PC-9 (cell line): ENCODE measurements at regions not wholly inside any gene's neighbourhood (a gene's known extent, or its start where the extent isn't known, plus 50 kb on each side); places are given as distances from the start of the nearest gene placed in this dataset.

Experiments used
- BruUV-seq: library from RNA; stranded (reverse); fragments of 400-500 nt; replicated peaks from 2 replicates; lab custom pipeline; 2021; lab: Mats Ljungman, UMichigan
- CTCF ChIA-PET: fragments of 300-600 bp; sonication (Branson Sonifier 250); formaldehyde crosslinking; loops from one replicate; lab custom pipeline; 2022; ENCODE audit warnings: antibody characterized with exemption; lab: Charles Lee
- POLR2A ChIA-PET: fragments of 300-600 bp; sonication (Branson Sonifier 250); formaldehyde crosslinking; loops from one replicate; lab custom pipeline; 2022; ENCODE audit warnings: antibody characterized with exemption; ENCODE audit not compliant: unreplicated experiment; lab: Charles Lee
- DNase-seq, 2 experiments: peaks; one replicate each; pipeline versions ENCODE4 v3.0.0 to v3.0.0-alpha.2; 2015 to 2022; ENCODE audit warnings: mixed read lengths in 1 of 2
- H2AFZ ChIP-seq: fragments of 200-600 bp; sonication (generic); 2 replicates; pipeline ENCODE4 v1.8.1; 2017; ENCODE audit warnings: antibody characterized with exemption
- H3F3A ChIP-seq: fragments of 200-600 bp; sonication (generic); 2 replicates; pipeline ENCODE4 v1.8.1; 2017; ENCODE audit warnings: antibody characterized with exemption, mild to moderate bottlenecking, low read depth; ENCODE audit not compliant: insufficient read depth
- H3K27ac ChIP-seq: fragments of 200-600 bp; sonication (generic); 2 replicates; pipeline ENCODE4 v1.6.1; 2016; ENCODE audit warnings: mixed run types
- H3K27me3 ChIP-seq: fragments of 200-600 bp; sonication (generic); 2 replicates; pipeline ENCODE4 v1.6.1; 2016; ENCODE audit warnings: low read depth, mixed run types; ENCODE audit not compliant: insufficient read depth
- H3K36me3 ChIP-seq: fragments of 200-600 bp; sonication (generic); 2 replicates; pipeline ENCODE4 v1.6.1; 2016; ENCODE audit warnings: low read depth, mixed run types
- H3K4me1 ChIP-seq: fragments of 200-600 bp; sonication (generic); replicated peaks from 2 replicates; pipeline ENCODE4 v1.6.1; 2016; ENCODE audit warnings: mixed run types; ENCODE audit not compliant: insufficient read depth
- H3K4me2 ChIP-seq: fragments of 200-600 bp; sonication (generic); 2 replicates; pipeline ENCODE4 v1.6.1; 2017; ENCODE audit warnings: mixed run types
- H3K4me3 ChIP-seq: fragments of 200-600 bp; sonication (generic); 2 replicates; pipeline ENCODE4 v1.6.1; 2016; ENCODE audit warnings: mixed run types
- H3K79me2 ChIP-seq: fragments of 200-600 bp; sonication (generic); 2 replicates; pipeline ENCODE4 v1.6.1; 2017; ENCODE audit warnings: low read depth, mixed run types
- H3K9me2 ChIP-seq: fragments of 200-600 bp; sonication (generic); 2 replicates; pipeline ENCODE4 v1.8.1; 2017; ENCODE audit warnings: mild to moderate bottlenecking; ENCODE audit not compliant: insufficient read depth
- H3K9me3 ChIP-seq: fragments of 200-600 bp; sonication (generic); 2 replicates; pipeline ENCODE4 v1.8.1; 2016; ENCODE audit warnings: low read depth; ENCODE audit not compliant: insufficient read depth
- H4K20me1 ChIP-seq: fragments of 200-600 bp; sonication (generic); 2 replicates; pipeline ENCODE4 v1.8.1; 2017; ENCODE audit not compliant: insufficient read depth
- EZH2 ChIP-seq: fragments of 200-600 bp; sonication (generic); IDR thresholded peaks from 2 replicates; pipeline ENCODE4 v1.8.0; 2017; ENCODE audit warnings: antibody characterized with exemption, low read depth
- intact Hi-C: fragments of 100-400 bp; cut with micrococcal nuclease; formaldehyde crosslinking; loops from one replicate; pipeline ENCODE4 v1.10.0; 2022; ENCODE audit not compliant: unreplicated experiment
- TF ChIP-seq, protein P1 (sequence below): fragments of 200-600 bp; sonication (generic); conservative IDR thresholded peaks from 2 replicates; pipeline ENCODE4 v1.6.1; 2017; ENCODE audit warnings: mixed run types, antibody characterized with exemption, mild to moderate bottlenecking, moderate library complexity

DNA sequence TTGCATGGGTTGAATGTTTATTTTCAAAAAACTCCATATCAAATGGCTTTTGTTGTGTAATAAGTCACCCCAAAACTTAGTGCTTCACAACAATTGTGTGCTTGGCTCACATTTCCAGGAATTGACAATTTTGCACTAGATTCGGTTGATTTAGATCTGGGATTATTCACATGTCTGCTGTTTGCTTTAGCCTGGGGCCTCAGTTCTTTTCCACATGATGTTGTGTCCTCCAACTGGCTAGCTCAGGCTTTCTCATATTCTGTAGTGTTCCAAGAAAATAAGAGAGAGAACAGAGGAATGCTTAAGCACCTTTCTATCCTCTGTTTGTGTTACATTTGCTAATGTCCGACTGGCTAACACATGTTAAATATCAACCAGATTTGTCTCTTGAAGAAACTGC is 281.5 kb upstream of the ADGRL4 start:
- peak overlapping the region; percentile 10; the same call in 1 of the 2 replicates for H2AFZ ChIP-seq
- BruUV-seq: no TSS peak
- H3K4me1 ChIP-seq: no peaks in the 10 kb centered on the region
- no peaks in the 10 kb centered on the region for H3K79me2 ChIP-seq
- TF ChIP-seq, protein P1, sequence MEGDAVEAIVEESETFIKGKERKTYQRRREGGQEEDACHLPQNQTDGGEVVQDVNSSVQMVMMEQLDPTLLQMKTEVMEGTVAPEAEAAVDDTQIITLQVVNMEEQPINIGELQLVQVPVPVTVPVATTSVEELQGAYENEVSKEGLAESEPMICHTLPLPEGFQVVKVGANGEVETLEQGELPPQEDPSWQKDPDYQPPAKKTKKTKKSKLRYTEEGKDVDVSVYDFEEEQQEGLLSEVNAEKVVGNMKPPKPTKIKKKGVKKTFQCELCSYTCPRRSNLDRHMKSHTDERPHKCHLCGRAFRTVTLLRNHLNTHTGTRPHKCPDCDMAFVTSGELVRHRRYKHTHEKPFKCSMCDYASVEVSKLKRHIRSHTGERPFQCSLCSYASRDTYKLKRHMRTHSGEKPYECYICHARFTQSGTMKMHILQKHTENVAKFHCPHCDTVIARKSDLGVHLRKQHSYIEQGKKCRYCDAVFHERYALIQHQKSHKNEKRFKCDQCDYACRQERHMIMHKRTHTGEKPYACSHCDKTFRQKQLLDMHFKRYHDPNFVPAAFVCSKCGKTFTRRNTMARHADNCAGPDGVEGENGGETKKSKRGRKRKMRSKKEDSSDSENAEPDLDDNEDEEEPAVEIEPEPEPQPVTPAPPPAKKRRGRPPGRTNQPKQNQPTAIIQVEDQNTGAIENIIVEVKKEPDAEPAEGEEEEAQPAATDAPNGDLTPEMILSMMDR: no peak
- TF ChIP-seq EZH2: no peak
- no peaks in the 10 kb centered on the region for H3K9me2 ChIP-seq
- no peaks in the 10 kb centered on the region for H3K27me3 ChIP-seq
- H3K36me3 ChIP-seq: no peaks in the 10 kb centered on the region
- H3K9me3 ChIP-seq: no peaks in the 10 kb centered on the region
- DNase-seq: no peak
- H4K20me1 ChIP-seq: no peaks in the 10 kb centered on the region; the same call in 1 of the 2 replicates
- ChIA-PET POLR2A (no interaction called here), CTCF (no interaction called here)
- no peak overlapping the region for H3K27ac ChIP-seq
- no peaks in the 10 kb centered on the region for H3F3A ChIP-seq
- no peak overlapping the region for H3K4me2 ChIP-seq
- intact Hi-C loops: no loop called here
- no peak overlapping the region for H3K4me3 ChIP-seq

- H3K27ac ChIP-seq: no peak overlapping the region
- no peaks in the 10 kb centered on the region; the same call in 1 of the 2 replicates for H4K20me1 ChIP-seq
- intact Hi-C loops: no loop called here
- TF ChIP-seq EZH2: no peak
- TF ChIP-seq, protein P1: no peak
- H3K79me2 ChIP-seq: no peaks in the 10 kb centered on the region
- H3K4me3 ChIP-seq: no peak overlapping the region
- BruUV-seq: no TSS peak
- ChIA-PET POLR2A (no interaction called here), CTCF (no interaction called here)
- DNase-seq: no peak
- H3F3A ChIP-seq: no peaks in the 10 kb centered on the region
- no peaks in the 10 kb centered on the region for H3K4me1 ChIP-seq
- H2AFZ ChIP-seq: no peak overlapping the region
- H3K36me3 ChIP-seq: no peaks in the 10 kb centered on the region
- no peaks in the 10 kb centered on the region for H3K27me3 ChIP-seq
- H3K9me3 ChIP-seq: no peaks in the 10 kb centered on the region
- H3K9me2 ChIP-seq: no peaks in the 10 kb centered on the region
- no peak overlapping the region for H3K4me2 ChIP-seq
Observed at GRCh38 chr1:79285667-79286066, 279.1 kb upstream of the ADGRL4 start.

DNA sequence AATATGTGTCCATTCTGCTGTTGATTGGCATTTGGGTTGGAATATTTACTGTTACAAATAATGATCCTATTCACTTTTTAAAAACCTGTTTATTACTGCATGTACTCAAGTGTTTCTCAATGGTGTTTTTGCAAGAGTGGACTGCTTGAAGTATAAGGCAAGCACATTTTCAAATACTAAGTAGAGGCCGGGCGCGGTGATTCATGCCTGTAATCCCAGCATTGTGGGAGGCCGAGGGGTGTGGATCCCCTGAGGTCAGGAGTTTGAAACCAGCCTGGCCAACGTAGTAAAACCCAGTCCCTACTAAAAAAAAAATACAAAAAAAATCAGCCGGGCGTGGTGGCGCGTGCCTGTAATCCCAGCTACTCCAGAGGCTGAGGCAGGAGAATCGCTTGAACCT is 276.9 kb upstream of the ADGRL4 start:
- Histone ChIP-seq H3K27me3 (no peaks in the 10 kb centered on the region), H3K4me3 (no peak overlapping the region), H2AFZ (no peak overlapping the region), H3K4me2 (no peak overlapping the region), H3K79me2 (no peaks in the 10 kb centered on the region), H4K20me1 (no peaks in the 10 kb centered on the region), H3K9me3 (no peaks in the 10 kb centered on the region; the same call in 1 of the 2 replicates), H3K9me2 (no peaks in the 10 kb centered on the region), H3K27ac (no peak overlapping the region), H3K36me3 (no peaks in the 10 kb centered on the region), H3K4me1 (no peaks in the 10 kb centered on the region), H3F3A (no peaks in the 10 kb centered on the region)
- no peak for DNase-seq
- ChIA-PET CTCF (no interaction called here), POLR2A (no interaction called here)
- no peak for TF ChIP-seq EZH2
- TF ChIP-seq, protein P1: no peak
- intact Hi-C loops: no loop called here
- BruUV-seq: no TSS peak
